ENCODE measurements at regions not wholly inside any gene's neighbourhood (a gene's known extent, or its start where the extent isn't known, plus 50 kb on each side); places are given as distances from the start of the nearest gene placed in this dataset.

GRCh38 chr7:148950806-148951205 lies 66.7 kb upstream of the EZH2 start:
- intact Hi-C loops (cut with DNase I): loop anchor here (10.0 kb wide), 1 partner anchor 246 kb away; no protein-coding TSS in a partner anchor
- peak in 2 of 10 donors; percentile 2 to 3 for DNase-seq

- peak in 2 of 10 donors; percentile 14 to 33 for DNase-seq
- intact Hi-C loops (cut with DNase I): no loop called here
Observed at GRCh38 chr7:148944935-148945934, 61.1 kb upstream of the EZH2 start.

GRCh38 chr7:148941598-148942275 lies 57.6 kb upstream of the EZH2 start:
- intact Hi-C loops (cut with DNase I): loop anchor here (1.0 to 2.0 kb wide), 2 partner anchors 21 to 57 kb away; partner anchors contain the start of gene EZH2
- peak in 5 of 10 donors; percentile 23 to 88 (median 42) for DNase-seq

GRCh38 chr7:148940702-148941597 lies 56.9 kb upstream of the EZH2 start:
- intact Hi-C loops (cut with DNase I): loop anchor here (1.0 to 2.0 kb wide), 2 partner anchors 21 to 56 kb away; partner anchors contain the start of gene EZH2
- DNase-seq: peak; percentile 49 to 95 (median 64)

GRCh38 chr7:148939128-148939755 lies 55.2 kb upstream of the EZH2 start:
- no peak for DNase-seq
- intact Hi-C loops (cut with DNase I): no loop called here

GRCh38 chr7:148935451-148935850 lies 51.4 kb upstream of the EZH2 start:
- DNase-seq: no peak
- intact Hi-C loops (cut with DNase I): no loop called here
